ENCODE measurements at regions not wholly inside any gene's neighbourhood (a gene's known extent, or its start where the extent isn't known, plus 50 kb on each side); places are given as distances from the start of the nearest gene placed in this dataset.
"Not testable (repeated sequence)": the region's sequence is repeated elsewhere in the genome, so short reads cannot be mapped to it uniquely, and the experiment has no call there.

DNA sequence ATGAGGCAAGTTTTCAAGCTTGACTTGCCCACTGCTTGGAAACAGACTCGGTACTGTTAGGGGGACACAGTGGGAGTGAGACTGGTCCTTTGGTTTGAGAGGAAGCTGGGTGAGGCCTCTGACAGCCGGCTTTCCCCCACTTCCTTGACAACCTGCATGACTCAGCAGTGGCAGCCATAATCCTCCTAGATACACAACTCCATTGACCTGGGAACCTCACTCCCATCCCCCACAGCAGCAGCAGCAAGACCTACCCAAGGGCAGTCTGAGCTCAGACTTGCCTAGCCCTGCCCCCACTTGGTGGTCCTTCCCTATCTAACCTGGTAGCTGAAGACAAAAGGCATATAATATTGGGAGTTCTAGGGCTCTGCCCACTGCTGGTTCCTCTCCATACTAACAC is 1043.5 kb upstream of the ALCAM start:
- no peak for DNase-seq

DNA sequence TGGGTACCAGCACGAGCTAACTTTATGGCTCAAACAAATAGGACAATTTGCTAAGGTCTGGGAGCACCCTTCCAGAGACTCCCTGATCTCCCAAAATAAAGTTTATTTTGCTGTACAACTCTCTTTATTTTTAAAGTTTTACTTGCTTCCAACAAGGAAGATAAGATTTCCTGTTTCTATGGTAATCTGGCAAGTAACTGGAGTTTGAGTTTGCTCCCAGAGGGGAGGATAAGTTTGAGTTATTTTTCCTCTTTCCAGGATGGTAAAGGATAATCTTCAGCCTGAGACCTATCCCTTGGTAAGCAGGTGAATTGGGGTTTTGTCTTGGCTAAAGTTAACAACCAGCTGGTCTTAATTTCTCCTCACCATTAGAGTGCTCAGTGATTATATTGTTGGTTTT is 1019.4 kb upstream of the ALCAM start:
- DNase-seq, result no peak

DNA sequence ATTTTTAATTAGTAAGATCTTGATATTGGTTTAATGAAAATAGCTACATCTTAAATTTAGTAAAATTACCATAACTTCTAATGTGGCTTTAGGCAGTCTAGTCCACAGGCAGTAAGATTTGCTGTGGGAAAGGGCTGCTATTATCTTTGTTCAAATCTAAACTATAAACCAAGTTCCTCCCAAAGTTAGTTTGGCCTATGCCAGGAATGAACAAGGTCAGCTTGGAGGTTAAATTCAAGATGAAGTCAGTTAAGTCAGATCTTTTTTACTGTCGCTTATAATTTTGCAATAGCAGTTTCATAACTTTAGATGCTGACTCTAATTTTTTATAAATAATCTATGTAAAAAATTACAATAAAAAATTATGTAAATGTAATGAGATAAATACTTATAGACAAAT is 1016.9 kb upstream of the ALCAM start:
- DNase-seq, result no peak

DNA sequence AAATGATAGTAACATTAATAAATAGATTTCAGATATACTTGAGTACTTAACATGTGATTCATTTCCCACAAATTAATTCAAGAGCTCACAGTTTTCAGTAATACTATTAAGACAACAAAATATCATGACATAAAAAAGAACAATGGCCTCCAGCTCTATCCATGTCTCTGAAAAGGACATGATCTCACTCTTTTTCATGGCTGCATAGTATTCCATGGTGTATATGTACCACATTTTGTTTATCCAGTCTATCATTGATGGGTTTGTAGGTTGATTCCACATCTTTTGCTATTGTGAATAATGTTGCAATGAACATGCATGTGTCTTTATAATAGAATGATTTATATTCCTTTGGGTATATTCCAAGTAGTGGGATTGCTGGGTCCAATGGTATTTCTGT is 1012.8 kb upstream of the ALCAM start:
- DNase-seq, result no peak

DNA sequence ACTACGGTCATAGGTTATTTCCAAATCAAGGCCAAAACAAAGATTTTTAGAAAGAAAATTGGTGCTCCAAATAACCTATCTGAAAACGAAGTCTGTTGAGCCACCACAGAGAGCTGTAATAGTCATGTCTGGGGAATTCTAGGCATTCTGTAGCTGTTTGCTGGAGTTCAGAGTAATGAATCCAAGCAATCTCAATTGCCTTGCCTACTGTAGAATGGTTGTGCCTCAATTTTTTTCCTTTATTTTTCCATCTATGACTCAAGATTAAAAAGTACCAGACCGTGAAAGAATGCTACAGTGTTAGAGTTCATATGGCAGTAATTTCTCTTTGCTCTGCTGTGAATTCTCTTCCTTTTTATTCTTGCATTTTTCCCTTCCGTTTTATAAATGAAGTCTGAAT is 1007.2 kb upstream of the ALCAM start:
- DNase-seq, result no peak

DNA sequence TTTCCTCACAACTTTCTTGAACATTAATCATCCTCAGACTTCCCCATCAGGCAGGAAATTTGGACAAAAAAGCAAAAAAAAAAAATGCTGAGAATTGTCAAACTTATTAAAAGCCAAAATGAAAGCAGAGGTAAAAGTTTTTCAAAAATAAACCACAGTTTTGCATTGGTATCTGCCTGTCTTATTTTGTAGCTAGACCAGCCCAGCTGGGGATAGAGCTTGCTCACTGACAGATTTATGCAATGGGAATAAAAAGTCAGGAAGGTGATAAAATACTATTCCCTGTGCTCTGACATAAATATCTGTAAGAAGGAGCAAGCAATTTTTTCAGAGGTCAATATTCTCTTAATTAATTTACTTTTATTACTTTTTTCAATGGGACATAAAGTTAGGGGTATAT is 1006.7 kb upstream of the ALCAM start:
- no peak for DNase-seq

DNA sequence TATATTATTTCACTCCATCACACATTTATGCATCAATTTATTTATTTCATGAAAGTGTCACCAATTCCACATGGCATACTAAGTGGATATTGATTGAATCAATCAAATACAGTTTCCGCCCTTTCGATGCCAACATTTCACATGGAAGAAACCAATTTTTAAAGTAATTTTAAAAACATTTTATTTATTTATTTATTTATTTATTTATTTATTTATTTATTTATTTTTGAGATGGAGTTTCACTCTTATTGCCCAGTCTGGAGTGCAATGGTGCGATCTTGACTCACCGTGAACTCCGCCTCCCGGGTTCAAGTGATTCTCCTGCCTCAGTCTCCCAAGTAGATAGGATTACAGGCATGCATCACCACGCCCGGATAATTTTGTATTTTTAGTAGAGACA is 1005.0 kb upstream of the ALCAM start:
- not testable (repeated sequence) for DNase-seq

DNA sequence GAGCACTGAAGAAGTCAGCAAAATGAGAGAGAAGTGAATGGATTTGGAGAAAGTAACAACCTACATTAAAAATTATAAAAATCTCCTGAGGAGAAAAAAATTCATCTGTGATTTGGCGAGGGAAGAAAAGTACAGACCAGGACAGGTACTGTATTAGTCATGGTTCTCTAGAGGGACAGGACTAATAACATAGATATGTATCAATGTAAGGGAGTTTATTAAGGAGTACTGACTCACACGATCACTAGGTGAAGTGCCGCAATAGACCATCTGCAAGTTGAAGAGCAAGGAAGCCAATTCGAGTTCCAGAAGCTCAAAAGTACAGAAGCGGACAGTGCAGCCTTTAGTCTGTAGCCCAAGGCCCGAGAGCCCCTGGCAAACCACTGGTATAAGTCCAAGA is 1004.4 kb upstream of the ALCAM start:
- DNase-seq, result no peak

DNA sequence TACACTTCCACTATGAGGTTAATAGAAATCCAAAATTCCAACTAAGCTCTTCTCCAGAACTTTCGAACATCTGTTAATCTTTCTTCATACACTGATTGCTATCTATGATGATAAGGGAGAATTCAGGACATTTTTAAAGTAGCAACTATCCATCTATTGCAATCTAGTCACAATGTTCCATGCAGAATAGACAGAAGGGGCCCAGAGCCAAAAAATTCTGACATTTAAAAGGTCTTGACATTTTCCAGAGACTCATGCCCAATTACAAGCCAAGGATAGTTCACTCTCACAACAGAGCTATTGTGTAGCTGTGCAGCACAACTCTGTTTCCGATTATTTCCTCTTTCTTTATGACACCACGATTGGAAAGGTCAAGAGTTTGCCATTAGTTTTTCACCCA is 999.7 kb upstream of the ALCAM start:
- DNase-seq, result no peak

DNA sequence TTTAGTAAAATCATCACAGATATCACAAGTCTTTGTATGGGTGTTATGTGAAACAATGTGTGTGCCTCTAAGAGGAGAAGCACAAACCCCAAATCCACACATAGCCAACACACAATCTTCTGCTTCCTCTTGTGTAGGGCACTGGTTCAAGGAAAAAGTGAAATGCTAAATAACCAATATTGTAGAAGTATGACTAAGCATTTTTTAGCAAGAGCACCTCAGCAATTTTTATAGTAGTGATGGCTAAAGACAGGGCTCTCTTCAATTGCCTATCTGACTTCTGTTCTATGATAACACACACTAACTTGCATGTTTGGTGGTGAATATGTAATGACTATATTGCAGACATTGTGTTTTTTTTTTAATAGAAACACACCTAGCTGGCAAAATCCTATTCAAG is 997.9 kb upstream of the ALCAM start:
- no peak for DNase-seq

DNA sequence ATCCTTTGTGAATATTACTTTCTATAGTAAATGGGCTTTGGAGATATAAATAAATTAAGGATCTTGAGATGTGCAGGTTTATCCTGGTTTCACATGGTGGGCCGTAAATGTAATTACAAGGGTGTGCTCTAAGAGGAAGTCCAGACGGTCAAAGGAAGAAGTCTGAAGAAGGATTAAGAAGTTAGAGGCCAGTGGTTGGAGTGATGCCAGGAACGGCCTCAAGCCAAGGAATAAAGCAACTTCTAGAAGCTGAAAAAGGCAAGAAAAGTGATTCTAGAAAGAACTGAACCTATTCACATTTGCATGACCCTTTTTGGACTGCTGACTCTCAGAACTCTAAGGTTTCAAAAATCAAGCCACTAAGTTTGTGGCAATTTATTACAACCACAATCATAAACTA is 981.3 kb upstream of the ALCAM start:
- DNase-seq, result no peak

DNA sequence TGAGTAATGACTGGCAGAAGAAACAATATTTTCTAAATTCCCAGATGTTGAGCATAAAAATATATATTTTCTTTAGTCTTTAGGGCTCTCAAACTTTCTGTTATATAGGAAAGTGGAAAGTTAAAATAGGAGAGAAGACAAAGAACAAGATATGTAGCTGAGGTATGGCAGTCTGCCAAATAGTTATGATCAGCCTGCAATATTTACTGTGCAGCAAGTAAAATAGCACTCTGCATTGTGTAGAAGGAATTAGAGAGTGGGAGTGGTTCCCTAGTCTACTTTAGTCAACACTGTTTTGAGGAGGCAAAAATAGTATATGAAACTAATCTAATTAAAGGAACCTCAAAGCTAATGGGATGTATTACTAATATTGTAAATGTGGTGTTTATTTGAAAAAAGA is 978.1 kb upstream of the ALCAM start:
- DNase-seq, result no peak

DNA sequence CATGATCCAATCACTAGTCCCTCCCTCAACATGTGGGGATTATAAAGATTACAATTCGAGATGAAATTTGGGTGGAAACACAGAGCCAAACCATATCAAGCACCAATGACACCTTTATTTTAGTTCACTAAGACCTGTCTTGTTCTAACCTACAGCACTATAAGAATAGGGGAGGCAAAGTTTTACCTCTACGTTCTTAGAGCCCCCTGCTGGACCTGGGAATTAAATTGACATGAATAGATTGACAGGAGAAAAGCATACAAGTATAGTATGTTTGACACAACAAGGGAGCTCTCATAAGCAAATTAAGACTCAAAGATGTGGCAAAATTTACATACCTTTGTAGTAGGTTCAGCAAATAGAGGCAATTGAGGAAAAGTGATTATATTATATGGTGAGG is 974.4 kb upstream of the ALCAM start:
- DNase-seq, result no peak

DNA sequence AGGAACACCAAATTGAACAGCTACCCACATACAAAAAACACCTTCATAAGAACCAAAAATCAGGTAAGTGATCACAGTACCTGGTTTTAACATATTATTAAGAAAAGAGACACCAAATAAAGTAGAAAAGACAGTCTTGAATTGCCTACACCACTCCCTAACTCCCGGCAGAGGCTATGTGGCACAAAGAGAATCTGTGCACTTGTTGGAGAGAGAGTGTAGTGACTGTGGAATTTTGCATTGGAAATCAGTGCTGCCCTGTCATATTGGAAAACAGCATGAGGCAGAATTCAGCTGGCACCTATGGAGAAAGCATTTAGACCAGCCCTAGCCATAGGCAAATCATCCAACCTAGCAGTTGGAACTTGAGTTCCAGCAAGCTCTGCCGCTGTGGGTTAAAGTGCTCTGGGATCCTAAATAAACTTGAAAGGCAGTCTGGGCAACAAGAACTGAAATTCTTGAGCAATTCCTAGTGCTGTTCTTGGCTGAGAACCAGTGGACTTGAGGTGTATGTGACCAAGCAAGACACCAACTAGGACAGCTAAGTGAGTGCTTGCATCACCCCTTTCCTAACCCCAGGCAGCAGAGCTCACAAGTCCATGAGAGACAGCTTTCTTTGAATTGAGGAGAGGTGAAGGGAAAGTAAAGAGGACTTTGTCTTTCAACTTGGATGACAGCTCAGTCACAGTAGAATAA is 969.6 kb upstream of the ALCAM start:
- no peak for DNase-seq

DNA sequence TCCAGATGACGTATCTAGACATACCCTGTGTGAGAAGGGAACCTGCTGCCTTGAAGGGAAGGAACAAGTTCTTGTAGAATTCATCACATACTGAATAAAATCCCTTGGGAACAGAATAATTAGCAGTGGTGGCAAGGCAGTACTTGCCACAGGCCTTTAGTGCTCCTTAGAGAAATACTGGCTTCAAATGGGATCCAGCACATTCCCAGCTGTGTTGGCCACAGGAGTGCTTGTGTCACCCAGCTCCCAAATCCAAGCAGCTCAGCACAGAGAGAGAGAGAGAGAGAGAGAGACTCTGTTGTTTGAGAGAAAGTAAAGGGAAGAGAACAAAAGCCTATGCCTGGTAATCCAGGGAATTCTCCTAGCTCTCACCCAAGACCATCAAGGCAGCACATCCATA is 969.0 kb upstream of the ALCAM start:
- no peak for DNase-seq

DNA sequence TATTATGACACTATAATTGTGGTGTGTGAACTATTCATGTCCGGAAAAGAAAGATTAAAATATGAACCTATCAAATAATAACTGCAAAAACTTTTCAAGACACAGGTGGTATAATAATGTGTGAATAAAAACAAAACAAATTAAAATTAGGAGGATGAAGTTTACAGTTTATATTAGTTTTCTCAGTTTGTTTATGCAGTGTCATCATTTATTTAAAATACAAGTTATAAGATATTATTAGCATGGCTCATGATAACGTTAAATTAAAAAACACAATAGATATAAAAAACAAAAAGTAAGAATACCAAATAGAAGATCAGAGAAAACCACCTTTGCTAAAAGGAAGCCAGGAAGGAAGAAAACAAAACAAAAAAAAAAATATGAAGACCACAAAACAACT is 963.8 kb upstream of the ALCAM start:
- DNase-seq, result no peak

DNA sequence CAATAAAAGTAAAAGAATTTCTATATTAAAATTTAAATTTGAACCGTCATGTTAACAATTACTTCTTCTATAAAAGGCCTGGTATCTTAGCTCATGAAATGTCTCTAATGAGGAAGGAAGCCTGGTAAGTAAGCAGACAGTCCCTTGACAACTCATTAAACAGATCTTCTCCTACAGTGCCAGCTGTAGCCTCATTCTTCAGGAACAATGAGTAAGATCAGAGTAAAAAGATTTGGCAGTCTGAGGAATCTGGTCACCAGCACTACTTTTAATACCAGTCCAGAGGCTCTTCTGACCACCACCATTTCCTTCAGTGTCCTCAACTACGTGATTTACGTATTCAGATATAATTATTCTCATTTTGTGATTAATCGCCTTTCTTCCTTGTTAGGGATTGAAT is 955.0 kb upstream of the ALCAM start:
- DNase-seq, result no peak

DNA sequence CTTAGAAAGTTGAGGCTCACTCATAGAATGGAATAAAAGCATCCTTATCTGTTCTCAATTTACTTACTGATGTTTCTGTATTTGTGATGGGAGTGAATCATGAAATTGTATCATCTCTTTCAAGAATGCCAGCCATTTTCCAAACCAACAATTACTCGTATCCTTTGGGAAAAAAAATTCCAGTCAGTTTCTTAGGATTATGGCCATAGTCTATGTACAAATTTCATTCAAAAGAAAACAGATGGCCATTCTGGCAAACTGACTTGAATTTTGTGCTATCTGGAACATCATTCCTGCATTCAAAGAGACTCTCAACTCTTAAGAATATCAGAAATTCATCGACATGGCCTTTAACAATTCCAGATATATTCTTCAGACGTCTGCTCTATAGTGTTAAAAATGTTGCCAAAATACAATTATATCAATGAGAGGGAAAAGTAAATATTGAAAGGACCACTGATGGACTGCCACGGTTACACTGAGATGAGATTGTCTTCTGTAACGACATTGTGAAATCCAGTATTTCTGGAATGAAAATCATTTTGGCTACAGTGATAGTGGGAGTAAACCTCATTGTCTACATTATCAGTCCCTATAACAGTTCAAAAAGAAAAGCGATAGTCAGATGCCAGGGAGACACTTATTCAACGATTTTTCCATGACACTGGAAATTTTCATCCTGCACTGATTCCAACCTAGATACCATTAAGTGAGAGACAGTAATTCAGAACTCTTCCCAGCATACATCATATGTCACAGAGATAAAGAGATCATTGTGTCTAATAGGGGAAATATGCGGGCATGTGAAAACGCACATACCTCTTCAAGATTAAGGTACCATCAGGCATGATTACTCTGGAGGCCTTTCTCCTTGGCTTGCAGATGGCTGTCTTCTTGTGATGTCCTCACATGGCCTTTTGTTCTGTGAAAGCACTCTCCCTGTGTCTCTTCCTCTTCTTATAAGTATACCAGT is 953.8 kb upstream of the ALCAM start:
- no peak for DNase-seq

DNA sequence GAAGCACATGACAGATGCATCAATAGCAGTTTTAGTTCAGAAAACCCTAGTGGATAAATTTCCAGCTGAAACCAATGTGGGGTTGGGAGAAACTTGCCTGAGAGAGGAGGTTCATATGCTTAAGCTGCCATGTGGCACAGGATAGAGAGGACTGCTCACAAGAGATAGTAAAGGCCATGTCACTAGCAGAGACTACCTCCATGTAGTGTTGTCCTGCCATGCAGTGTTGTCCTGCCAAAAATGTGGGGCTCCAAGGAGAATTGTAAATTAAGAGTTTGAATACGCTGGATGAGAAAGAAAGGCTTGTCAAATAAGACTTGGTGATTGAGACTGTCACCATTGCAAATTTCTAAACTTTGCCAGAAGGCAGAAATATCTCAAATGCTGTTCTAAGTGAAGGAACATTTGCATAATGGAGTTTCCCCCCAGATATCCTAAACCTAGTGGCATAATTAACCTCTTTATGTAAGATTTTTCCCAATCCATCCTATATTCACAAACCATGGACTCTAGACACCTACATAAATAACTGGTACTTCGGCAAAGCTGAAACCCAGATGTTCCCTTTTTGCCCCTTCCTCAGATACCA is 938.3 kb upstream of the ALCAM start:
- no peak for DNase-seq

DNA sequence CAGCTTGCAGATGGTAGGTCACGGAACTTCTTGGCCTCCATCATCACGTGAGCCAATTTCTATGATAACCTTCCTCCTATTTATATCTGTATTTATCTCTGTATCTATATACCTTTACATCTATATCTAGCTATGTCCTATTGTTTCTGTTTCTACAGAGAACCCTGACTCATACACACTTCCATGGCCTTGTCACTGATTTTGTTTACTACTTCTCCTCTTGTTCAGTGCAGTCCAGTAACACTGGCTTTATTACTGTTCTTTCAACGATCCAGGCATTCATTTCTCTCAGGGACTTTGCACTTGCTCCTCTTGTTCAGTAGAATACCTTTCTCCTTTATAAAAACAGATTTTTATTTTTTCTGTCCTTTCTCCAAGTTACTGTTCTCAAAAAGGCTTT is 937.0 kb upstream of the ALCAM start:
- no peak for DNase-seq

DNA sequence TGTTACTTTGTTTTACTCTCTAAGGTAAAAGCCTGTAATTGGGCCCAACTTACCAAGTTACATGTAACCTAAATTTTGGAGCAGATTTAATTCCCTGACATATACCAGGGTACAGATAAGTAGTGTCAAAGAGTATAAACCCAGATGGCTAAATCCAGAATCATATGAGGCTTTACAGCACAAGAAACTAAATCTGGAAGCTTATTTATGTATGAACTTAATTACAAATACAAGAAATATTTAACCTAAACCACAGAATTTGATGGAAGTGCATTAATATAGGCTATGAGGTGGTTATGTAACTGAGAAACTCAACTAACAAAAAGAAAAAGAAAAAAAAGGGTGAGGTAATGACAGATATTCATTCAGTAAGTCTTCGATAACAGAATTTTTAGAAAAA is 930.2 kb upstream of the ALCAM start:
- no peak for DNase-seq

DNA sequence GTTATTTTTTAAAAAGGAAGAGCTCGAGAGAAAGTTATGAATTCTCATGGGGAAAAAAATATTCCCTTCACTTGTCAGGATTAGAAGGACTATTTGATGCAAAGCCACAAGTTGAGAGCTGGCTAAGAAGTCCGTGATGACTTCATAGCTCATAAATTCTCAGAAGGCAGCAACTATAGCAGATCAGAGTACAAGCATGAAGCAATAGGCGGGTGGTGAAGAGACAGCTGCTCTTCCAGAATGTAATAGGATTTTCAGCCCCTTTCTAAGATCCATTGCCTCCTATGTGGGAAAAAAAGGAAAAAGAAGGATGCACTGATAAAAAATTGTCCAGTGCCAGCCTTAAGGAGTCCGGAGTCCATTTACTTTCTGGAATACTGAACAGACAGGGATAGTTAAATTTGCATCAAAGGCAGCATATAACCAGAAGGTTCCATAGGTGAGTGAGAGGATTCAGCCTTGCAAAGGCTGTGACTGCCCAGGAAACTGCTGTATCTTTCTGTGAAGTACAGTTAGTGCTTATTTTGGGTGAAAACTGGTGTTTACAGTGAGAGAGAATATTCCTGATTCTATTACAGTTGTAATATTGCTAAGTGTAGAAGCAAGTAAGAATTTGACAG is 929.5 kb upstream of the ALCAM start:
- DNase-seq, result no peak

DNA sequence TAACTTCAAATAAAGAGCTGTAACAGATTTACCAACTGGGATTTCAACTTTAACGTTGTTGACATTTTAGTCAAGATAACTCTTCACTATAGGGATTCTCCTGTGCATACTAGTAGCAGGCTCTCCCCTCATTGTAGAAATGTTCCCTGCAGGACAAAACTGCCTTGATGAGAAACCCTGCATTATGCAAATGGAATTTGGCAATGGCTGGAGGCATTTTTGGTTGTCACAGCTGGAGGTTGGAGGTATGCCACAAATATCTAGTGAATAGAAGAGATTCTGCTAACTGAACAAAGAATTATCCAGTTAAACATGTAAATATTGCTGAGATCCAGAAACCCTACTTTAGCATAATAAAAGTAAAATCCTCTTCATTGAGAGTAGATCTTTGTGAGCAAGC is 928.8 kb upstream of the ALCAM start:
- no peak for DNase-seq

DNA sequence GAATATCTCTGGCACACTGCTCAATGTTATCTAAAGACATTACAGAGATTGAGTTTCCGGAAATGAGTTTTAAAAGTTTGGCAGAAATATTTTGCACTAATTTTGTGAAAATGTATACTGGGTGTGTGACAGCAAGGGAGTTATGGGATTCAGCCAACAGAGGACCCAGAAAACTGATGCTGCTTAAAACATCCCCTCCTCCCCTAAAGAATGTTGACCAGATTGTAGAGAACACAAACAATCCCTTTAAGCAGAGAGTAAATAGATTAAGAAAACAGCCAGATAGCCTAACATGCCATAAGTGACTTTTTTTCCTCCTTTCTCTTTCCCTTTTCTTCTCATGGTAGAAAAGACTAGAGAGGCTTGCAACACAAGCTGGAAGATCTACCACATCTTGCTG is 928.0 kb upstream of the ALCAM start:
- no peak for DNase-seq
